ENCODE measurements at regions not wholly inside any gene's neighbourhood (a gene's known extent, or its start where the extent isn't known, plus 50 kb on each side); places are given as distances from the start of the nearest gene placed in this dataset.
"Not testable (repeated sequence)": the region's sequence is repeated elsewhere in the genome, so short reads cannot be mapped to it uniquely, and the experiment has no call there.

DNA sequence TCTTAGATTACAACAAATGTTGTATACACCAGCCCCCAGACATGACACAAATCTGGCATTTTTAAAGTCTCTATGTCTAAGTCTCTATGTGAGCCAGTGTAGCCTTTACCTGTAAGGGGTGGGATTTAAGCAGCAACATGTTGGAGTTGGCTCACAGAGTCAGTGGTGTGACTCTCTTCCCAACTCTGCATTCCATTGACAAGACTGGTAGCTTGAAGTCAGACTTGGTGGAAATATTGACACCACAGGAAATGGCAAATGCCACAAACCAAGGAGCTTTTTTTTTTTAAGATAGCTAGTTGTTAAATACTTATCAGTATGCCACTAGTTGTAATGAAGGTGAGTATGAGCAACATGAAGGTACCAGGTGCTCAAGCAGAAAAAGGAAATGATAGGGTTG, 103.1 kb upstream of the SMLR1 start:
- H3K4me3 ChIP-seq (ENCODE audit: low read depth in 1 of 2, low read length in 2 of 2), result no peak overlapping the region
- no peaks in the 10 kb centered on the region for H3K9me3 ChIP-seq (ENCODE audit: low read length)
- H3K36me3 ChIP-seq (ENCODE audit: insufficient read depth, low read length), result no peaks in the 10 kb centered on the region
- no peak overlapping the region for H3K9ac ChIP-seq (ENCODE audit: low read length)
- no peaks in the 10 kb centered on the region for H3K27me3 ChIP-seq (ENCODE audit: control insufficient read depth in 1 of 2, insufficient read depth in 2 of 2, low read length in 2 of 2)
- no peaks in the 10 kb centered on the region for H3K4me1 ChIP-seq (ENCODE audit: insufficient read depth, low read length)
- H3K27ac ChIP-seq (ENCODE audit: low read depth, low read length), result no peak overlapping the region

DNA sequence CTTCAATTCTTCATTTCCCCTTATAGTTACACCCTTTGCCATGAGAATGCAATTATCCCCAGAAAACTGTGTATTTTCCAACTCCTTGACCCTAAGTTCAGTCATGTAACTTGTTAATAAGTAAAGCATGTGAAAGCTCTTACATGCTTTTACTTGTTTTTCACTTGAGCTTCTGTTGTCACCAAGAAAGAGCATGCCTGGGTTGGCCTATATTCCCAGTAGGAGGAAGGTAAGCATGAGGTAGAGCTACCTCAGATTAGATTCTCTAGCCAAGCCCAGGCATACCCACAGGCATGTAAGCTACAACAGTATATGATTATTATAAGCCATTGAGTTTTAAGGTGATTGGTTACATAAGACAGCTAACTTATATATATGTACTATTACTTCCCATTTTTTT, 101.7 kb upstream of the SMLR1 start:
- no peak overlapping the region for H3K27ac ChIP-seq (ENCODE audit: low read depth, low read length)
- no peaks in the 10 kb centered on the region for H3K9me3 ChIP-seq (ENCODE audit: low read length)
- H3K4me1 ChIP-seq (ENCODE audit: insufficient read depth, low read length), result no peaks in the 10 kb centered on the region
- H3K27me3 ChIP-seq (ENCODE audit: control insufficient read depth in 1 of 2, insufficient read depth in 2 of 2, low read length in 2 of 2), result no peaks in the 10 kb centered on the region
- H3K4me3 ChIP-seq (ENCODE audit: low read depth in 1 of 2, low read length in 2 of 2), result no peak overlapping the region
- H3K9ac ChIP-seq (ENCODE audit: low read length), result no peak overlapping the region
- no peaks in the 10 kb centered on the region for H3K36me3 ChIP-seq (ENCODE audit: insufficient read depth, low read length)

GRCh38 chr6:130728064-130728463, 99.1 kb upstream of the SMLR1 start:
- not testable (repeated sequence) for H3K9ac ChIP-seq (ENCODE audit: low read length)

DNA sequence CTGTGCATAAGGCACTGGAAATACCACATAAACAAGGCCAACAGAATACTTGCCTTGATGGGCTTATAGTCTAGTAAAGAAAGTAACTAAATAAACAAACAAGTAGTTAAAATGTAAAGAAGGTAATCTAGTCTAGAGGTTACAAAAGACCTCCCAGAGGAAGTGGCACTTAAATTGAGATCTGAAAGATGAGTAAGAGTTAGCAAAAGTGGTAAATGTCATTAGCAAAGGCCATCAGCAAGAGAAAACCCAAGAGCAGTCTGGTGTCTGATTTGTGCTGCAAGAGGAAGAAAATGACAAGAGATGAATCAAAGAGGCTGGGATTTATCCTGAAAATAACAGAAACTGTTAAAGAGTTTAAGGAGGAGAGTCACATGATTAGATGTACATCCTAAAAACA, 96.6 kb upstream of the SMLR1 start:
- no peaks in the 10 kb centered on the region for H3K27me3 ChIP-seq (ENCODE audit: control insufficient read depth in 1 of 2, insufficient read depth in 2 of 2, low read length in 2 of 2)
- no peak overlapping the region for H3K27ac ChIP-seq (ENCODE audit: low read depth, low read length)
- no peaks in the 10 kb centered on the region for H3K9me3 ChIP-seq (ENCODE audit: low read length)
- H3K36me3 ChIP-seq (ENCODE audit: insufficient read depth, low read length), result no peaks in the 10 kb centered on the region
- no peak overlapping the region for H3K9ac ChIP-seq (ENCODE audit: low read length)
- H3K4me3 ChIP-seq (ENCODE audit: low read depth in 1 of 2, low read length in 2 of 2), result no peak overlapping the region
- H3K4me1 ChIP-seq (ENCODE audit: insufficient read depth, low read length), result no peaks in the 10 kb centered on the region

More at GRCh38 chr6:130728064-130728463, 99.1 kb upstream of the SMLR1 start:
- not testable (repeated sequence) for H3K9me3 ChIP-seq (ENCODE audit: low read length); H3K27me3 ChIP-seq (ENCODE audit: control insufficient read depth in 1 of 2, insufficient read depth in 2 of 2, low read length in 2 of 2); H3K36me3 ChIP-seq (ENCODE audit: insufficient read depth, low read length); H3K4me3 ChIP-seq (ENCODE audit: low read depth in 1 of 2, low read length in 2 of 2); H3K4me1 ChIP-seq (ENCODE audit: insufficient read depth, low read length); H3K27ac ChIP-seq (ENCODE audit: low read depth, low read length)

- Histone ChIP-seq H3K4me3 (ENCODE audit: low read depth in 1 of 2, low read length in 2 of 2) (no peak overlapping the region), H3K9me3 (ENCODE audit: low read length) (no peaks in the 10 kb centered on the region), H3K4me1 (ENCODE audit: insufficient read depth, low read length) (no peaks in the 10 kb centered on the region), H3K9ac (ENCODE audit: low read length) (no peak overlapping the region), H3K36me3 (ENCODE audit: insufficient read depth, low read length) (no peaks in the 10 kb centered on the region), H3K27ac (ENCODE audit: low read depth, low read length) (no peak overlapping the region), H3K27me3 (ENCODE audit: control insufficient read depth in 1 of 2, insufficient read depth in 2 of 2, low read length in 2 of 2) (no peaks in the 10 kb centered on the region)
These were observed 93.0 kb upstream of the SMLR1 start for GRCh38 chr6:130734161-130734560.

DNA sequence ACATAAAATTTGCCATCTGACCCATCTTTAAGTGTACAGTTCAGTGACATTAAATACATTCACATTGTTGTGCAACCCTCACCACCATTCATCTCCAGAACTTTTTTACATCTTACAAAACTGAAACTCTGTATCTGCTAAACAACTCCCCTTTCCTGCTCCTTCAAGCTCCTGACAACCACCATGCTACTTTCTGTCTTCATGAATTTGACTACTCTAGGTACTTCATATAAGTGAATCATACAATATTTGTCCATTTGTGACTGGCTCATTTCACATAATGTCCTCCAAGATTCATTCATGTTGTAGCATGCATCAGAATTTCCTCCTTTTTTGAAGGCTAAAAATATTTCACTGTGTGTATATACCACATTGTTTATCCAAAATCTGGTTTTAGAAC, 86.9 kb upstream of the SMLR1 start:
- no peaks in the 10 kb centered on the region for H3K27me3 ChIP-seq (ENCODE audit: control insufficient read depth in 1 of 2, insufficient read depth in 2 of 2, low read length in 2 of 2)
- H3K4me3 ChIP-seq (ENCODE audit: low read depth in 1 of 2, low read length in 2 of 2), result no peak overlapping the region
- H3K9ac ChIP-seq (ENCODE audit: low read length), result no peak overlapping the region
- no peaks in the 10 kb centered on the region for H3K9me3 ChIP-seq (ENCODE audit: low read length)
- H3K27ac ChIP-seq (ENCODE audit: low read depth, low read length), result no peak overlapping the region
- no peaks in the 10 kb centered on the region for H3K36me3 ChIP-seq (ENCODE audit: insufficient read depth, low read length)
- no peaks in the 10 kb centered on the region for H3K4me1 ChIP-seq (ENCODE audit: insufficient read depth, low read length)

DNA sequence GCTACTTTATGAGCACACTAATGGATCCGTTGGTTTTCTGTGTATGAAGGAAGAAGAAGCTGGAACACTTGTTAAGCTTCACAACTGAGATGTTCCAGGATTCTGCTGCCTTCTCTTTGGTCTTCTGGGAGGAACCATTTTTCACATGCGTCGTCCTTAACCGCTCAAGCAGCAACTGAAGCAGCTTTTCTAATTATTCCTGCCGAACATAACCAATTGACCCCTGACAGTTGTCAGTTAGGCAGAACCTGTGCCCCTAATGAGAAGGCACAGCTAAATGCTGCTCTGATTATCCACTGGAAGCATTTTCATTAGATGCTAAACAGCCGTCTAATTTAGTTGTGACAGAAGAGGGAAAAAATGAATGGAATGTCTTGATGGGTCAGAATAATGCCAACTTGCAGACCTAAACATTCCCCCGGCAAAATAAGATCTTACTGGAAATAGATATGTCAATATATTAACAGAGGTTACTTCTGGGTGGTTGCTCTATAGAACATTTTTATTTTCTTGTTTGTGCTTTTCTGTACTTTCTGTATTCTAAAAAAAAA, 85.0 kb upstream of the SMLR1 start:
- Histone ChIP-seq H3K36me3 (ENCODE audit: insufficient read depth, low read length) (no peaks in the 10 kb centered on the region), H3K9me3 (ENCODE audit: low read length) (no peaks in the 10 kb centered on the region), H3K27me3 (ENCODE audit: control insufficient read depth in 1 of 2, insufficient read depth in 2 of 2, low read length in 2 of 2) (no peaks in the 10 kb centered on the region)

GRCh38 chr6:130743175-130743574, 84.0 kb upstream of the SMLR1 start:
- H3K9me3 ChIP-seq (ENCODE audit: low read length), result no peaks in the 10 kb centered on the region
- no peak overlapping the region for H3K9ac ChIP-seq (ENCODE audit: low read length)
- no peak overlapping the region for H3K4me3 ChIP-seq (ENCODE audit: low read depth in 1 of 2, low read length in 2 of 2)
- no peaks in the 10 kb centered on the region for H3K4me1 ChIP-seq (ENCODE audit: insufficient read depth, low read length)
- no peaks in the 10 kb centered on the region for H3K36me3 ChIP-seq (ENCODE audit: insufficient read depth, low read length)
- no peak overlapping the region for H3K27ac ChIP-seq (ENCODE audit: low read depth, low read length)
- H3K27me3 ChIP-seq (ENCODE audit: control insufficient read depth in 1 of 2, insufficient read depth in 2 of 2, low read length in 2 of 2), result no peaks in the 10 kb centered on the region

More for the DNA sequence above, 85.0 kb upstream of the SMLR1 start:
- Histone ChIP-seq H3K4me1 (ENCODE audit: insufficient read depth, low read length) (no peaks in the 10 kb centered on the region), H3K27ac (ENCODE audit: low read depth, low read length) (no peak overlapping the region), H3K4me3 (ENCODE audit: low read depth in 1 of 2, low read length in 2 of 2) (no peak overlapping the region), H3K9ac (ENCODE audit: low read length) (no peak overlapping the region)

DNA sequence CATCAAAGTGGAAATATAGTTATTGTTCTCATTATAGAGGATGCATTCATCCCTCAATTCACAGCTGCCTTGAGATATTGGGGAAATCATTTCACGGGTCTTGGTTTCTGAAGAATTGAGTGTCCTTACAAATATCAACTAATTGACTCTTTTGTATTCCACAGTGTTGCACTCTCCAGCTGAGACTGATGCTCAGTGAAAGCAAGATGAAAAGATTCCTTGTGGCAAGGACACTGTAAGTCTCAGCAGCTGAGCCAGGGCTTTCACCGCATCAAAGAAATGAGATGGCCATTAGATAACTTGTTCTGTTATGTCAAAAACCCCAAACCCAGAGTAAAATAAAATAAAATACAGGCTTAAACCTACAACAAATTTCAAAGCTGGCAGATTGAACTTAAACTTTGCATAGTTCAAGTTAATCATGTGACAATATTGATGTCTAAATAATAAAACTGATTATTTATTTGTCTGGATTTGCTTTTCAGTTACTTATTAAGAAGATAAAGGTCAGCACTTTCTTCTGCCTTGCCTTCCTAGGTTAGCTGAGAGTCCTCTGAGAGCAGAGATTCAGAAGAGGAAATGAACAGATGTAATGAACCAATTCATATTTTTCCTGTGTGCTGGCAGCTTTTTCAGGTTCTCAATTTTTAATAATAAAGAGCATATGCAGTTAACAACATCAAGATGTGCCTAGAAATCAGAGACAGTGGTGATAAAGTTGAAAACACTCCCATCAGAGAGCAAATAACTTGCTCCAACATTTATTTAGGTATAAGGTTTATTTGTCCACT, 82.4 kb upstream of the SMLR1 start:
- no peak overlapping the region for H3K9ac ChIP-seq (ENCODE audit: low read length)
- no peaks in the 10 kb centered on the region for H3K36me3 ChIP-seq (ENCODE audit: insufficient read depth, low read length)
- H3K4me3 ChIP-seq (ENCODE audit: low read depth in 1 of 2, low read length in 2 of 2), result no peak overlapping the region
- no peaks in the 10 kb centered on the region for H3K27me3 ChIP-seq (ENCODE audit: control insufficient read depth in 1 of 2, insufficient read depth in 2 of 2, low read length in 2 of 2)
- H3K9me3 ChIP-seq (ENCODE audit: low read length), result no peaks in the 10 kb centered on the region
- H3K27ac ChIP-seq (ENCODE audit: low read depth, low read length), result no peak overlapping the region
- no peaks in the 10 kb centered on the region for H3K4me1 ChIP-seq (ENCODE audit: insufficient read depth, low read length)

- Histone ChIP-seq H3K4me3 (ENCODE audit: low read depth in 1 of 2, low read length in 2 of 2) (no peak overlapping the region), H3K27ac (ENCODE audit: low read depth, low read length) (no peak overlapping the region), H3K4me1 (ENCODE audit: insufficient read depth, low read length) (no peaks in the 10 kb centered on the region), H3K9me3 (ENCODE audit: low read length) (no peaks in the 10 kb centered on the region), H3K27me3 (ENCODE audit: control insufficient read depth in 1 of 2, insufficient read depth in 2 of 2, low read length in 2 of 2) (no peaks in the 10 kb centered on the region), H3K9ac (ENCODE audit: low read length) (no peak overlapping the region), H3K36me3 (ENCODE audit: insufficient read depth, low read length) (no peaks in the 10 kb centered on the region)
These were observed 79.2 kb upstream of the SMLR1 start for GRCh38 chr6:130748041-130748440.

GRCh38 chr6:130749402-130749801, 77.8 kb upstream of the SMLR1 start:
- H3K4me3 ChIP-seq (ENCODE audit: low read depth in 1 of 2, low read length in 2 of 2), result no peak overlapping the region
- no peaks in the 10 kb centered on the region for H3K4me1 ChIP-seq (ENCODE audit: insufficient read depth, low read length)
- H3K27ac ChIP-seq (ENCODE audit: low read depth, low read length), result no peak overlapping the region
- no peak overlapping the region for H3K9ac ChIP-seq (ENCODE audit: low read length)
- H3K9me3 ChIP-seq (ENCODE audit: low read length), result no peaks in the 10 kb centered on the region
- no peaks in the 10 kb centered on the region for H3K36me3 ChIP-seq (ENCODE audit: insufficient read depth, low read length)
- no peaks in the 10 kb centered on the region for H3K27me3 ChIP-seq (ENCODE audit: control insufficient read depth in 1 of 2, insufficient read depth in 2 of 2, low read length in 2 of 2)

DNA sequence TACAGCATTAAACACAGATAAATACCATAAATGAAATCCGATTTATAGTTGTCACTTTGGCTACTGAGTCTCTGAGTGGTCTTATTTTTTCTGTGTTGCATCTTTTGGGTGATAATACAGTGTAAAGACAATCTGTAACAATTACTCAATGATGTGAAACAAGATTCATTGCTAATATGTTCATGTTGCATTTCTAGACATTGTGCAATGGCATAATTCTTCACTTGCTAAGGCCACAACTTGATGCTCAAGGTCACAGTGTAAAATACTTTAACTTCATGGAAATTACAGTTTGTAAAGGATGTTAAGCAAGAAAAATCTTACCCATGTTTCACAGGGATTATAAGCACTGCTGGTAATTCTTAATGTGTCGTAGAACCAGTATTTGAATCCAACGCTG, 74.9 kb upstream of the SMLR1 start:
- H3K9ac ChIP-seq (ENCODE audit: low read length), result no peak overlapping the region
- no peaks in the 10 kb centered on the region for H3K9me3 ChIP-seq (ENCODE audit: low read length)
- no peaks in the 10 kb centered on the region for H3K27me3 ChIP-seq (ENCODE audit: control insufficient read depth in 1 of 2, insufficient read depth in 2 of 2, low read length in 2 of 2)
- no peak overlapping the region for H3K4me3 ChIP-seq (ENCODE audit: low read depth in 1 of 2, low read length in 2 of 2)
- H3K27ac ChIP-seq (ENCODE audit: low read depth, low read length), result no peak overlapping the region
- H3K4me1 ChIP-seq (ENCODE audit: insufficient read depth, low read length), result no peaks in the 10 kb centered on the region
- no peaks in the 10 kb centered on the region for H3K36me3 ChIP-seq (ENCODE audit: insufficient read depth, low read length)
